ENCODE measurements at regions not wholly inside any gene's neighbourhood (a gene's known extent, or its start where the extent isn't known, plus 50 kb on each side); places are given as distances from the start of the nearest gene placed in this dataset.

DNA sequence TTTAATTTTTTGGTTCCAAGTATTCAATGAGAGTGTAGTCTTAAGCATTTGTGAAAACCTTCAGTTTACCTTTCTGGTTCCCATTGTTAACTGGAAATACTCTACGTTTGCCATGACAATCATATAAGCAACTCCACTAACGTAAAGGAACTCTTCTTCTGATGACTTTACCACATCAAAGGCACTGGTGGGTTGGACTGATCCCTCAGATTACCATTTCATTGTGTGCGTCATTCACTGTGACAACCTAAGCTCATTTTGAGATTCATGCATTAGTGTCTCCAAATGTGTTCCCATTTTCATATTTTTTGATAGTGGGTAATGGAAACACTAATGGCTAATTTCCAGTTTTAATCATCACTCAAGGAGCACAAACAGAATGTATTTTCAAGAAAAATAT lies 119.9 kb upstream of the COL1A2 start:
- in situ Hi-C loops (cut with MboI; ENCODE audit: low sequenced_read_pairs), result loop anchor here (25.0 kb wide), 2 partner anchors 962 to 1212 kb away; partner anchors contain the start of gene ASB4
- TF ChIP-seq NFE2L2 (IDR thresholded peaks at IDR 0.05; ENCODE audit: low read depth, low read length), result no peak
- no peak for TF ChIP-seq CHD1 (IDR thresholded peaks at IDR 0.05; ENCODE audit: low read depth, low read length)

More for the DNA sequence above, 119.9 kb upstream of the COL1A2 start:
- Histone ChIP-seq H2BK15ac (ENCODE audit: low read depth, low read length) (no peak overlapping the region), H3K27ac (ENCODE audit: insufficient read depth, low read length) (no peak overlapping the region), H2BK5ac (ENCODE audit: low read depth, low read length, poor library complexity, severe bottlenecking) (no peak overlapping the region), H2AFZ (replicated peaks; ENCODE audit: low read length, poor library complexity) (no peak overlapping the region), H3K4me3 (ENCODE audit: insufficient read depth, low read depth, low read length) (no peak overlapping the region), H3K14ac (replicated peaks; ENCODE audit: low read depth, low read length) (no peak overlapping the region), H2AK5ac (ENCODE audit: low read depth, low read length) (no peak overlapping the region), H3K4ac (ENCODE audit: low read depth, low read length) (no peak overlapping the region), H3K18ac (ENCODE audit: low read depth, low read length) (no peak overlapping the region), H3K9me3 (ENCODE audit: control insufficient read depth, insufficient read depth, low read length) (no peaks in the 10 kb centered on the region), H4K20me1 (ENCODE audit: insufficient read depth, low read length) (no peaks in the 10 kb centered on the region), H2BK120ac (ENCODE audit: low read depth, low read length) (no peak overlapping the region), H2BK20ac (ENCODE audit: low read depth, low read length) (no peak overlapping the region), H4K5ac (ENCODE audit: low read depth, low read length) (no peak overlapping the region), H3K79me1 (ENCODE audit: low read depth in 1 of 2, low read length in 2 of 2) (no peaks in the 10 kb centered on the region), H3K9me1 (ENCODE audit: insufficient read depth, low read length) (no peaks in the 10 kb centered on the region; the same call in 1 of the 2 replicates), H3K4me1 (ENCODE audit: control insufficient read depth, insufficient read depth, low read length) (no peaks in the 10 kb centered on the region; the same call in 1 of the 2 replicates), H4K8ac (ENCODE audit: low read depth in 2 of 2, low read length in 2 of 2) (no peak overlapping the region), H3K4me2 (ENCODE audit: low read depth, low read length) (no peak overlapping the region), H3K56ac (ENCODE audit: extremely low read depth, insufficient read depth, low read length) (no peak overlapping the region), H3K36me3 (ENCODE audit: control insufficient read depth, insufficient read depth, low read length) (no peaks in the 10 kb centered on the region), H4K91ac (ENCODE audit: insufficient read depth, low read depth, low read length) (no peak overlapping the region), H3K23ac (ENCODE audit: low read depth, low read length) (no peak overlapping the region), H3K27me3 (ENCODE audit: control insufficient read depth, insufficient read depth, low read length) (no peaks in the 10 kb centered on the region), H2AK9ac (replicated peaks; ENCODE audit: low read depth, low read length, poor library complexity) (no peak overlapping the region), H3K9ac (ENCODE audit: low read depth, low read length) (no peak overlapping the region)
- CTCF ChIA-PET, result interaction anchor here (0.7 kb wide), 1 partner anchor 476 kb away, joined by 4 read pairs; no protein-coding TSS in a partner anchor
- WGBS, 2 experiments (ENCODE audit: extremely low coverage in 2 of 2, insufficient read length in 1 of 2), result 60% methylated on average over 1 of the region's 3 CpGs; no CpG with 5 or more reads in 1 of the 2 experiments
- DNase-seq (no peak), ATAC-seq (ENCODE audit: low read depth) (no peak)
- no TSS peak for BruUV-seq (replicated peaks)
- intact Hi-C loops (cut with micrococcal nuclease) (loop anchor here (5.0 kb wide), 2 partner anchors 188 to 373 kb away; no protein-coding TSS in a partner anchor), dilution Hi-C loops (cut with HindIII; ENCODE audit: low sequenced_read_pairs, unreplicated experiment) (no loop called here)
- POLR2A ChIA-PET (ENCODE audit: unreplicated experiment), result no interaction called here

Measured in IMR-90 (cell line).